Kasumi-1 (cell line): ENCODE measurements at regions not wholly inside any gene's neighbourhood (a gene's known extent, or its start where the extent isn't known, plus 50 kb on each side); places are given as distances from the start of the nearest gene placed in this dataset.
"Not testable (repeated sequence)": the region's sequence is repeated elsewhere in the genome, so short reads cannot be mapped to it uniquely, and the experiment has no call there.

ENCODE experiments used
- DNase-seq, 2 experiments: peaks; one replicate each; lab custom pipeline; 2025; lab: John Stamatoyannopoulos, UW

DNA sequence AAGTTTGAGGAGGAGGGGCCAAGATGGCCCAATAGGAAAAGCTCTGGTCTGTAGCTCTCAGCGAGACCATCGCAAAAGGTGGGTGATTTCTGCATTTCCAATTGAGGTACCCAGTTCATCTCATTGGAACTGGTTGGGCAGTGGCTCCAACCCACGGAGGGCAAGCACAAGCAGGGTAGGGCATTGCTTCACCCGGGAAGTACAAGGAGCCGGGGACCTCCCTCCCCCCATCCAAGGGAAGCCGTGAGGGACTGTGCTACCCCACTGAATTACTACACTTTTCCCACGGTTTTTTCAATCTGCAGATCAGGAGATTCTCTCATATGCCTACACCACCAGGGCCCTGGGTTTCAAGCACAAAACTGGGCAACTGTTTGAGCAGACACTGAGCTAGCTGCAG, 58.0 kb upstream of the EFCAB3 start:
- DNase-seq = no peak

DNA sequence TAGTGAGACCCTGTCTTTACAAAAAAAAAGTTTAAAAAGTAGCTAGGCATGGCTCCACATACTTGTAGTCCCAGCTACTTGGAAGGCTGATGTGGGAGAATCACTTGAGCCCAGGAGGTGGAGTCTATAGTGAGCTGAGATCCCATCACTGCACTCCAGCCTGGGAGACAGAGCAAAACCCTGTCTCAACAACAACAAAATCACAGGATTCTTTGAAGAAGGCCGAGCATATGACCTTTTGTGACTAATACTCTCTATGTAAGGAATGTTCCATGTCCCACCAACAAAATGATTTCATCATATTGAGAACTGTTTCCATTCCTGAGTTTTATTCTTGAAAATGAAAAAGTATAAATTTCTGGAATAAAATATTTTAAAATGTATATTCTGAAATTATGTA, 58.9 kb upstream of the EFCAB3 start:
- no peak for DNase-seq

DNA sequence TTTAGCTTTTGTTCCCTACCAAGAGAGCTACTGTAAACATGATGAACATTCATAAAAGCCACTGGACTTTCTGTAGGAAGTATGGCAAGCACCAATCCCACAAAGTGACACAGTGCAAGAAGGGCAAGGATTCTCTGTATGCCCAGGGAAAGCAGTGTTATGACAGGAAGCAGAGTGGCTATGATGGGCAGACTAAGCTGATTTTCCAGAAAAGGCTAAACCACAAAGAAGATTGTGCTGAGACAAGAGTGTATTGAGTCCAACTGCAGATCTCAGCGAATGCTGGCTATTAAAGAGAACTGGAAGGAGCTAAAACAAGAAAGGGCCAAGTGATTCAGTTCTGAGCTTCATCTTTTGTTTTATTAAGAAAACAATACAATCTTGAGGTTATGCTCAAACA, 60.5 kb upstream of the EFCAB3 start:
- no peak for DNase-seq

DNA sequence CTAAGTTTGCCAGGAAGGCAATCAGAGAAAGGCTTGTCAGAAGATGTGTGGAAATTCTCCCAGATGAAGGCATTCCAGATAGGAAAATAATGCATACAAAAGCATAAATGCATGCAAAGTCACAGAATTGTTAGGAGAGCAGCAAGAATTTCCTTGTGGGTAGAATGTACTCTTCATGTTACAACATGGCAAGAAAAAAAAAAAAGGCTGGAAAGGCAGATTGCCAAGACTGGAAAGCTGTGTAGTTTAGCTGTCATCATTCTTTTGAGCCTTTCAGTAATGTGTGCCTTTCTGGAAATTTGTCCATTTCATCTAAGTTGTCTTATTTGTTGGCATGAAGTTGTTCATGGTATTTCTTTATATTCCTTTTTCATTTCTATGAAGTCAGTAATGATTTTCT, 71.0 kb upstream of the EFCAB3 start:
- DNase-seq = no peak

DNA sequence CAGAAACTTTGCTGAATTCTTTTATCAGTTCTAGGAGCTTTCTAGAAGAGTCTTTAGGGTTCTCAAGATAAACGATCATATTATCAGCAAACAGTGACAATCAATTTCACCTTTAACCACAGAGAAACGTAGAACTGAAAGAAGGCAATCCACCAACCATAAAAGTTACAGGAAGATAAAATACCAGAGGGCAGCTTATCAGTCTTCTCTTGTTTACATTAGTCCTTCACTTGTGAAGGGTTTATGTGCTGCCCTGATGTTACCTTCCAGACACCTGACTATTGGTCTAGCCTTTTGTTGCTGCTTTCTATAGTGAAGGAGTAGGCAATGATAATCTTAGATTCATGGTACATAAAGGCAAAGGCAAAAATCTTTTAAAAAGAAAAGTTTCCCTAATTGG, 73.2 kb upstream of the EFCAB3 start:
- no peak for DNase-seq

DNA sequence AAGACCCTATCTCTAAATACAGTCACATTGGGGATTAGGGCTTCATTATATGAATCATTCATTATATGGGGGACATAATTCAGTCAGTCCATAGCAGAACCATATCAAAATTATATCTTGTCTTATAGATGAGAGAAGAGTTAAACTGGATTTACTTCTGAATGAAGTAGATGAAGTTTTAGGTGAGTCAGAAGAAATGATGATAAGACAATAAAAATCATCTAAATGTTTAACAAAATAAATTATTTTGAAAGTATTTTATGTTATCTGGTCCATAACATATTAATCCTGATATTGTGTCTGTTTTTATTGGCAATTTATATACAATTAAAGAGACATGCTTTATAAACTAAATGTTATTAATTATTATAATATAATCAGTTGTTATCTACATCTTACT, 76.9 kb upstream of the EFCAB3 start:
- no peak for DNase-seq

DNA sequence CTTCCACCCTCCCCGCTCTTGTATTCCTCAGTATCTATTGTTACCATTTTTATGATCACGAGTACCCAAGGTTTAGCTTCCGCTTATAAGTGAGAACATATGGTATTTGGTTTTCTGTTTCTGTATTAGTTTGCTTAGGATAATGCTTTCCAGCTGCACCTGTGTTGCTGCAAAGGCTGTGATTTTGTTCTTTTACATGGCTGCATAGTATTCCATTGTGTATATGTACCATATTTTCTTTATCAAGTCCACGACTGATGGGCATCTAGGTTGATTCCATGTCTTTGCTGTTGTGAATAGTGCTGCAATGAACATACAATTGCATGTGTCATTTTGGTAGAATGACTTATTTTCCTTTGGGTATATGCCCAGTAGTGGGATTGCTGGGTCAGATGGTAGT, 79.7 kb upstream of the EFCAB3 start:
- DNase-seq = no peak

DNA sequence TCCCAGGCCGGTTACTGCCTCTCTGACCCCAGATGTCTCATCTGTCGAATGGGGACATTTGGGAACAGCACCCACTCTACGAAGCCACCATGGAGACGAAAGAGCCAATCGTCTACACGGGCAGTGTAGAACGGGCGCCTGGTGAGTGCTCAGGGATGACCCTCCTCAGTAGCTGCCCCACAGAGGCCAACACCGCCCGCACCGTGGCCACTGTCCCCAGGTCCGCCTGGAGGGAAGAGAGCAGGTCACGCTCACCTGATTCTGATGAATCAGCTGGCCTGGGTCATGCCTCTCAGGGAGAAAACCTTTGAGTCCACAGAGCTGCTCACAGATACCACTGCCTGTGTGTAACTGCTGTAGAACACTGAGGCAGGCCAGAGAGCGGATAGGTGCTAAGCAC, 105.1 kb upstream of the EFCAB3 start:
- not testable (repeated sequence) for DNase-seq

DNA sequence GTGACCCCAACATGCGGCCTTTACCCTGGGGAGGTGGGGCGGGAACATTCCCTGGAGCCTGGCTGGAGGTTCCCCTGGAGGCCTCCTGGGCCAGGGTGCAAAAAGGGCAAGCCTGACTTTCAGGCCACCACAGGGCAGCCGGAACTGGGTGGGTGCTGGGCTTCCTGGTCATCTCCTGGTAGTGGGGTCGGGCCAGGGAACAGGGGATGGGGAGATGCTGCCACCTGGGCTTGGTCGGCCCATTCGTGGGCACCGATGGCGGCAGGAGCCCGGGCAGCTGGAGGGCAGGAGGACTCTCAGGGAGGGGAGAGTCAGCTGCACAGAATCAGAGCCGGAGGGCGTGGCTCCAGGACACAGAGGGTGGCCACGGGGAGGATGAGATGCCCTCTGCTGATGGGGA, 112.0 kb upstream of the EFCAB3 start:
- not testable (repeated sequence) for DNase-seq

DNA sequence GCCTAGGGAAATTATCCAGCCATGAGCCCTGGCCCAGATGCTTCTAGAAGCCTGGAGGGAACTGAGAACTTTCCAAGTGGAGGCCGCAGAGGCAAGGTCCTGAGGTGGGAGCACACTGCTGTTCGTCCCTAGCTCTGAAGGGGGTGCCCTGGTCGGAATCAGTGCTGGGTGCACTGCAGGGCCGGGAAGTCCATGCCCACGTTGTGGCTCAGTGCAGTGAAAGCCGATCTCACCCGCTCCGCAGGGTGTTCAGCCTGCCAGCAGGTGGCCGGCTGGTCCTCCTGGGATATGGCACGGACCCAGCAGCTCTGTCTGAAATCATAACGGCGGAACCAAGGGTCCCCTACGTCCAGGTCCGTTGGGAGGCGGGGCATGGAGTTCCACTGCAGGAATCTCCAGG, 115.4 kb upstream of the EFCAB3 start:
- not testable (repeated sequence) for DNase-seq

DNA sequence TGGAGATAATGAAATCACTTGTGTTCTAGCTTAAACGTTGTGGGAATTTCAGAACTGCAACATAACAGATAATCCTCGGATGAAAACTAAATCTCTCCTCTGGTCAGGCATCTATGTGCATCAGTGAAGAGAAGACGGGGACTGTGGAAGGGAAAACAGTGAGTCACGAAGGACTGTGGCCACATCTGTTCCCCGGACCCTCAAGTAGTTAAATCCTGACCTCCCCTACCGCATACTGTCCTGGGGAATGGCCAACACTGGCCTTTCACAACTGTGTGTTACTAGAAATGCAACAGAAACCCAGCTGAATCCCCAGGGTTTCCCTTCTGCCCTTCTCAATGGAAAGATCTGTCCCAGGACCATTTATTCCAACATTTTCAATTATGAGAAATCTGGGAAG, 124.6 kb upstream of the EFCAB3 start:
- DNase-seq = not testable (repeated sequence)

DNA sequence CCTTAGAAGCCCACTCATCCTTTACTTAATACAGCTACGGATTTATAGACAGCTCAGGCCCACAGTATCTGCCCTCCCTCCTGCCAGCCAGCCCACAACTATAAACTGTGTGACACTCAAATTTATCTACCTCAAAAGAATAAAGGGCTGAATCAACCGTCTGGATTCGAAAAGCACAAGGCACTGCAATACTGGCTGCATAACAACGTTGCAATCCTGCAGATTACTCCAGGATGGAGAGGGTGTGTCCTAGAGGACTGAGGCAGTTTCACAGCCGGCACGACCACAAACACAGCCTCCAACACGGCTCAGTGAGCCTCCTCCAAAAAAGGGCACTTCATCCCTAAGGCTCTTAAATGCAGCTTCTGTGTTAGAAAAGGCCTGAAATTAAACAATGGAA, 138.3 kb upstream of the EFCAB3 start:
- not testable (repeated sequence) for DNase-seq

DNA sequence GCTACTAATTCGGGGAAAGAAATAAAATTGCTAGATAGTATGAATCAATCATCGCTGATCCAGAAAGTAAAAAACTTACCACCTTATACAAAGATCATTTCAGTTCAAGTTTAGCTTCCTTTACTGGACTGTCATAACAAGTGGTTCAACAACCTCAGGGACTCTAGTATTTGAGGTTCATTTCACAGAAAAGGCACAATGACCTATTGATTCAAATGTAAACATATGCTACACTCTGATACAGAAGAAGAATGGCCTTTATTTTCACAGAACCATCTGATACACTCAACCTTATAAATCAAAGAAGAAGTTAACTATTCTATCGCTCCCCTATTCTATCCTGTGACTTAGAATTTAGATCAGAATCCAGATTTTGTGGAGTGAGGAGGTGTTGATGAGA, 140.8 kb upstream of the EFCAB3 start:
- DNase-seq = not testable (repeated sequence)

DNA sequence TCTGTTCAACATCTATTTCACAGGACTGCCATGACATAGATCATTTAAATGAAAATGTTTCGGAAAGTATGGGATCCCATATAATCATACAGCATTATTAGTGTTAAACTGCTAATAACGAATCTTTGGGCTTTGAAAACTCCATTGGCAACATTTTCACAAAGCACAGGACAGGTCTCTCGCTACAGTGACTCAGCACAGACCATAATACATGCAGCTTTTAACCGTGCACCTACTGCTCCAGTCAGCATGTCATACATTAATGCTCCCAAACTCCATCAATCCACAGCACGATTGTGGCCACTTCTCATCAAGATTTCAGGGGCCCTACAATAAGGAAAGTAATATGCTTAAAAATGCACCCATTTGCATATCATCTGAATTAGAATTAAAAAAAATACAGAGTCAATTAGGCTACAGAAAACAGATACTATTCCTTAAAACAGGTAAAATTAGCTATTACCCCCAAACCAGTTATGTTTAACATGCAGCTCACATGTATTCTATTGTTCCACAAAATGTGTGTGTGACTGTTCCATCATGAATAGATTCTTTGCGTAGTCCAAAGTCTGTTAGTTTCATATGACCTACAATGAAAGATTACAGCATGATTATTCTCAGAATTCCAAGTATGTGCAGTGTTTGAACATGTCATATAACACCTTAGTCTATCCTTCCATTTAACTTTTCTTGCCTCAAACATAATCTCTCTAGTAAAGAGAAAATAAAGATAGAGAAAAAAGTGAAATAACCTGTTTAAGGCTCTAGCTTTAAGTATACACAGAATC, 141.6 kb upstream of the EFCAB3 start:
- not testable (repeated sequence) for DNase-seq

DNA sequence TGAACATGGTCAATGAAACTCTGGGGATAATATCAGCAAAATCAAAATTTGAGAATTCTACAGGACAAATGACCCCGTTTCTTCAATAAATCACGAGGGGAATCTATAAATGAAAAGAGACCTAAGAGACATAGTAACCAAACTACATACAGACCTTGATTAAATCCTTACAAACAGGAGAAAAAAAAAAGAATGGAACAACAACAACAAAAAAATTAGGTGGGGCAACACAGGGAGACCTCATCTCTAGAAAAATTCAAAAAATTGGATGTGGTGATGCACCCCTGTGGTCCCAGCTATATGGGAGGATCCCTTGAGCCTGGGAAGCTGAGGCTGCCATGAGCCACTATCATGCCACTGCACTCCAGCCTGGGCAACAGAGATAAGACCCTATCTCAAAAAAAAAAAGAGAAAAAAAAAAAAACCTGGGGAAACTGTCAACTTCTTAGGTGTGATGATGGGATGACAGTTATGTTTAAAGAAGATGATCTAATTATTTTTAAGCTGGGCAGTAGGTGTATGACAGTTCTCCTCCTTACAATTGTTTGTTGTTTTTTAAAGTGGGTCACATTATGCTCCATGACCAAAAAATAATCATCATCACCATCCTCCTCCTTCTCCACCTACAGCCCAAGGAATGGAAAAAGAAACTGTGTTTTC, 146.4 kb upstream of the EFCAB3 start:
- not testable (repeated sequence) for DNase-seq

DNA sequence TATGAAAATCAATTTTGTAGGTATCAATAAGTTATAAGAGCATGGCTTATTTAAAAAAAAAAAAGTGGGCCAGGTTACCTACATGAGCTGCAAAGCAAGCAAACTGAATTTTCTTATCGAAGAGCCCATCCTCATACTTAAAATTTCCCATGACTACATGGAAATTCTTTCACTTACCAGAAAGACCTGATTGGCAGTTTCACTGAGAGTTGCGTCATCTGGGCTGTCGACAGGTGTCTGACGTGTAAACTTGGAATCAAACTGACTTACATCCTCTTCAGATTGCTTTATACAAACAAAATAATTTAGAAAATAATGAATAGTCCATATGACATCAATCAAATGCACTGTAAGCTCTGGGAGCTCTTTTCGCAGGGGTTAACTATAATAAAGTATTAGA, 149.1 kb upstream of the EFCAB3 start:
- DNase-seq = not testable (repeated sequence)

DNA sequence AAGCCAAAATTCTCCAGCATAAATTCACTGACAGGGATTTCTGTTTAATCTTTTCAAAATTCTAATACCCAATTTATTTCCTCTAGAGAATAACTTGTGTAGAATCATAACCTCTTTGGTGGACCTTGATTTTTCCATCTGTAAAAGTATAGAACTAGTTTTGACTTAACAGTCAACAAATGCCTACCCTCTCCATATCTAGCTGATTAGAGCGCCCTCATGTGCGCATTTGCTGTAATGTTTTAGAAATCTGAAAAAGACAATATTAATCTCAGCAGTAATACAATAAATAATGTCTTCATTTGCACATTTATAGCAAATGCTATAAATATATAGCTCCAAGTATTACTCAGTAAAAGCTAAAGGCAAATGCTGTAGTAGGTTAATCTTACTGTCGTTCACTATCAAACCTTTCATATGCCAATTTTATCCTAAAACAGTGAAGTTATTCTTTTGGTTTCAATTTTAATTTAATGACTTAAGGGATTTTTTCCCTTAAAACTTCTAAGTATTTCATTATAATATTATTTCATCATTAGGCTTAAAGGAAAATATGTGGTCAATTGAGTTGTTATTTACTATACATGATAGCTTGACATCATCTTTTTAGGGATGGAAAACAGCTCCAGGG, 153.6 kb upstream of the EFCAB3 start:
- not testable (repeated sequence) for DNase-seq

DNA sequence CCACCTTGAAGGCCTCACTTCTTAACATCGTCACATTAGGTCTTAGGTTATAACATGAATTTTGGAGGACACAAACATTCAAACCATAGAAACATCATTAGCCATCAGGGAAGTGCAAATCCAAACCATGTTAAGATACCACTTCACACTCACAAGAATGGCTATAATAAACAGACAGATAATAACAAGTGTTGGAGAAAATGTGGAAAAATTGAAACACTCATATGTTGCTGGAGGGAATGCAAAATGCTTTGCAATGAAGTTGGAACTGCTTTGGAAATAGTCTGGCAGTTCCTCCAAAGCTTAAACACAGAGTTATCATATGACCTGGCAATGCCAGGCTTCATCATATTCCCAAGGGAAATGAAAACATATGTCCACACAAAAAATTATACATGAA, 156.8 kb upstream of the EFCAB3 start:
- DNase-seq = not testable (repeated sequence)

DNA sequence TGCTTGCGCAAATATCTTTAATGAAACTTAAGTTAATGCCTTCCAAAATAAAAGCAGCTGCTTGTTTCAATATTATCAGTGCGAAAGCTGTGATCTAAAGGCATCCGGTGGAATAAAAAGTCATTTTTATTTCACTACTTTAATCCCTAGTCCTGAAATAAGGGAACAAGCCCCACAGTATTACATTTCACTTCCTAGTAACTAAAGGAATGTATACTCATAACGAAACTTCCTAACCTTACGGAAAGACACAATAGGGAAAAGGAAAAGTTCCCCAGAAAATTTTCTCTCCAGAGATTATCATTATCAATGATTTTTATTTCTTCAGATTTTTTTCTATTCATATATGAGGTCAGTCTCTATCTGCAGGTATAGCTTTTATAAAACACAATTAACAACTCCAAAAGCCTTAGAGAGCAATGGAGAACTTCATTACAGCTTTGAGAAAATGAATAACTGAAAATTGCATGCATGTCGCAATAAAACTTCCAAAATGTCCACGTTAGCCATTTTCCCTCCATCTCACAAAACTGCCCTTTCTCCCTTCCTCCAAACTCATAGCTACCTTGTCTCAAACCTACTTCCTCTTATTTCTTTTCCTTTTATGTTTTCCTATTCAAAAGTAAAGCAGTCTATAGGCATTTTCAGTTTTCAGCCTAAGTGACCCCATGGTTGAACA, 154.3 kb upstream of the MED13 start:
- no peak for DNase-seq

DNA sequence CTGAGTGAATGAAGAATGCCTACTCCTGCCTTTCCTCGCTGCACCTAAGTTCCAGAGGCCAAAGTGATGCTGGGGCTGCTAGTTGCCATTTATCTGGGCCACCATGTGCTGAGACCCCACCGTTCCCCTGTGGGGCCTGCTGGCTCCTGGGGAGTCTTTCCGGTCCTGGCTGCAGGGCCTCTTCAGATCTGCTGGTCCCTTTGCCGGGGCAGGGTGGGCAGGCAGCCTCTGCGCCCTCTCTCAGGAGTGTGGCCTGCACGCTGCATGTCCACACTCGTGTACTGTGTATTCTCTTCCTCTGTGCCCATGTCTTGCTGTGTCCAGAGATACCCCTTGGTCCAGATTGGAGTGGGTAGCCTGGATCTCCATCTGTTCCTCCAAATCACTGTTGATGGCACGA, 151.8 kb upstream of the MED13 start:
- no peak for DNase-seq

DNA sequence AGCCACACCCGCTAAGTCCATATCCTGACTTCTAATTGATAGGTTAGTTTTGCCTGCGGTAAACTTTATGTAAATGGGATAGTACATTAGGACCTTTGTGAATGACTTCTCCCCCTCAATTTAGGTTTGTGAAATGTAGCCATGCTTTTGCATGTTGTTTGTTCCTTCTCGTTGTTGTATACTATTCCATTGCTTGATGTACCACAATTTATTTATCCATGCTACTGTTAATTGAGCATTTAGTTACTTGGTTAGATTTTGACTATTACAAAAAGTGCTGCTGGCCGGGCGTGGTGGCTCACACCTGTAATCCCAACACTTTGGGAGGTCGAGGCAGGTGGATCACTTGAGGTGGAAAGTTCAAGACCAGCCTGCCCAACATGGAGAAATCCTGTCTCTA, 150.8 kb upstream of the MED13 start:
- DNase-seq = not testable (repeated sequence)

DNA sequence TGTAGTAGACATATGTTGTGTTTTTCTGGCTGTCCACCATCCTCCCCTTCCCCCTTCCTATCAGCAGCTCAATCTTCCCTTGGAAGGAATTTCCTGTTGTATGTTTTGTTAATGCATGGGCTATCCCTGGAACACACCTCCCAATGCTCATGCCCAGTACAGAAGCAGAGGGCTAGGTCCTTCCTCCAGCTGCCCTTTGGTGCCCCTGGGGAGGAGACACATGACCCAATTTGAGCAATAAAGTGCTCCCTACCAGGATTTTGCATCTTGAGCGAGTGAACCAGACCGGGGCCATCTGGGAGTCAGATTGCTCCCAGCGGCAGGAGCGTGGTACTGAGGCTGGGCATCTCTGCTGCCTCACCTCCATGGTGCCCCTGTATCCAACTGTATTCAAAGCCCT, 141.5 kb upstream of the MED13 start:
- DNase-seq = no peak

DNA sequence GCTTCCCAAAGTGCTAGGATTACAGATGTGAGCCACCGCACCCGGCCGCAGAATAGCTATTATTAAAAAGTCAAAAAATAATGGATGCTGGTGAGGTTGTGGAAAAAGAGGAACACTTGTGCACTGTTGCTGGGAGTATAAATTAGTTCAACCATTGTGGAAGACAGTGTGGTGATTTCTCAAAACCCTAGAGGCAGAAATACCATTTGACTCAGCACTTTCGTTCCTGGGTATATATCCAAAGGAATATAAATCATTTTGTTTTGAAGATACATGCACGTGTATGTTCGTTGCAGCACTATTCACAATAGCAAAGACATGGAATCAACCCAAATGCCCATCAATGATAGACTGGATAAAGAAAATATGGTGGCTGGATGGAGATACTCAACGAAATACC, 132.1 kb upstream of the MED13 start:
- DNase-seq = not testable (repeated sequence)
